Breast epithelium (tissue), 3 donors: ENCODE measurements at regions not wholly inside any gene's neighbourhood (a gene's known extent, or its start where the extent isn't known, plus 50 kb on each side); places are given as distances from the start of the nearest gene placed in this dataset.

Experiments used
- POLR2A ChIP-seq: fragments of 450-650 bp; IDR thresholded peaks from one replicate; pipeline ENCODE4 v1.6.1; 2016; ENCODE audit warnings: antibody characterized with exemption, mild to moderate bottlenecking, moderate library complexity
- POLR2AphosphoS5 ChIP-seq, 3 donors: sonication (generic); formaldehyde crosslinking; IDR thresholded peaks; one replicate each; pipeline ENCODE4 v1.6.1; 2017; ENCODE audit warnings: antibody characterized with exemption in 3 of 3
- TF ChIP-seq, protein P1 (sequence below), 3 donors: fragments of 450-650 bp; IDR thresholded peaks; one replicate each; pipeline ENCODE4 v1.5.1; 2016 to 2017; ENCODE audit warnings: antibody characterized with exemption in 3 of 3, mild to moderate bottlenecking in 3 of 3, moderate library complexity in 3 of 3

DNA sequence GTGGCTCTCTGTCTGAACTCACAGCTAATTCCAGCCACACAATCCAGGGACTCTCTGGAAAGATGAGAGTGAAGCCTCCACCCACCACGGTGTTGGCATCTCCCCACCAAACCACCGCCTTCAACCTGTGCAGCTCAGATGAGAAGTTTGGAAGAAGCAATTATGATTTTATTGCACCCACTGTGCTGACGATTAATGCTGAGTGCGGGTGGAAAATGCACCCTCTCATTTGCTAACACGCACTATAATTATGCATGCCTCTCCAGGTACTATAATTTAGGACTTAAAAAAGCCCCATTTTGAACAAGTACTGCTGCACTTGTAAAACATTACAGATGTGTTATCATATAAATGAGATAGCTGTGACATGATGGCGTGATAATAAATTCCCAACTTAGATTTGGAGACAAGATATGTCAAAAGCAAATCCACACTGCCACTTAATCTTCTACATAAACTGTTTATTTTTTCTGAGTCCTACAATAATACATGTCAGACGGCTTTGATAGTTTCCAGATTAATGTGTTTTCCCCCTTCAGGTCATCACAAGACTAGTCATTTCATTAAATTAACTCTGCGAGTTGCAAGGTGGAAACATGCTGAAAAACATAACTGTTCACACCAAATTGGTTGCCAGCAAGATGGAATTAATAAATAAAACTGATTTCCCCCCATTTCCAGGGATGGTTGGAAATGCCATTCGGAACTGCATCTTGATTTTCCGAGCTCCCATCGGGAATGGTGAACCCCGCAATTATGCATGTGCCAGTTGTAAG lies 466.5 kb upstream of the MAF start:
- TF ChIP-seq, protein P1, sequence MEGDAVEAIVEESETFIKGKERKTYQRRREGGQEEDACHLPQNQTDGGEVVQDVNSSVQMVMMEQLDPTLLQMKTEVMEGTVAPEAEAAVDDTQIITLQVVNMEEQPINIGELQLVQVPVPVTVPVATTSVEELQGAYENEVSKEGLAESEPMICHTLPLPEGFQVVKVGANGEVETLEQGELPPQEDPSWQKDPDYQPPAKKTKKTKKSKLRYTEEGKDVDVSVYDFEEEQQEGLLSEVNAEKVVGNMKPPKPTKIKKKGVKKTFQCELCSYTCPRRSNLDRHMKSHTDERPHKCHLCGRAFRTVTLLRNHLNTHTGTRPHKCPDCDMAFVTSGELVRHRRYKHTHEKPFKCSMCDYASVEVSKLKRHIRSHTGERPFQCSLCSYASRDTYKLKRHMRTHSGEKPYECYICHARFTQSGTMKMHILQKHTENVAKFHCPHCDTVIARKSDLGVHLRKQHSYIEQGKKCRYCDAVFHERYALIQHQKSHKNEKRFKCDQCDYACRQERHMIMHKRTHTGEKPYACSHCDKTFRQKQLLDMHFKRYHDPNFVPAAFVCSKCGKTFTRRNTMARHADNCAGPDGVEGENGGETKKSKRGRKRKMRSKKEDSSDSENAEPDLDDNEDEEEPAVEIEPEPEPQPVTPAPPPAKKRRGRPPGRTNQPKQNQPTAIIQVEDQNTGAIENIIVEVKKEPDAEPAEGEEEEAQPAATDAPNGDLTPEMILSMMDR (IDR thresholded peaks at IDR 0.05): no peak
- TF ChIP-seq POLR2A (no peak), POLR2AphosphoS5 (IDR thresholded peaks at IDR 0.05) (no peak)
